Heart right ventricle (tissue), 16 donors: ENCODE measurements at regions not wholly inside any gene's neighbourhood (a gene's known extent, or its start where the extent isn't known, plus 50 kb on each side); places are given as distances from the start of the nearest gene placed in this dataset.

Experiments
- ATAC-seq, 8 donors: fragments of 200-7000 bp; cut with Tn5 transposase; one replicate each; pipeline ENCODE4 v1.9.1; 2020; ENCODE audit warnings: mild to moderate bottlenecking in 8 of 8, moderate library complexity in 8 of 8, moderate number of reproducible peaks in 1 of 8
- DNase-seq, 2 donors: peaks; one replicate each; pipeline ENCODE4 v3.0.0-alpha.2; 2020
- H3K27ac ChIP-seq, 10 donors: fragments of 200-600 bp; sonication (generic) in 2 of 10; one replicate each; pipeline versions ENCODE4 v1.5.0 to v1.8.0; 2020 to 2022; ENCODE audit warnings: mild to moderate bottlenecking in 3 of 10
- H3K27me3 ChIP-seq, 7 donors: fragments of 200-600 bp; one replicate each; pipeline ENCODE4 v1.8.0; 2021 to 2022; ENCODE audit warnings: mild to moderate bottlenecking in 2 of 7
- H3K36me3 ChIP-seq, 9 donors: fragments of 200-600 bp; sonication (generic) in 1 of 9; one replicate each; pipeline versions ENCODE4 v1.5.0 to v1.8.0; 2020 to 2022; ENCODE audit warnings: mild to moderate bottlenecking in 2 of 9
- H3K4me1 ChIP-seq, 9 donors: fragments of 200-600 bp; sonication (generic) in 1 of 9; one replicate each; pipeline versions ENCODE4 v1.5.0 to v1.8.0; 2020 to 2022; ENCODE audit warnings: mild to moderate bottlenecking in 4 of 9
- H3K4me3 ChIP-seq, 10 donors: fragments of 200-600 bp; sonication (generic) in 2 of 10; one replicate each; pipeline versions ENCODE4 v1.5.0 to v1.8.0; 2020 to 2022; ENCODE audit warnings: mild to moderate bottlenecking in 7 of 10, moderate library complexity in 2 of 10
- H3K9me3 ChIP-seq, 11 donors: fragments of 200-600 bp in 10 of 11; sonication (generic) in 2 of 11; one replicate each; pipeline versions ENCODE4 v1.5.0 to v1.8.0; 2013 to 2022; ENCODE audit warnings: mild to moderate bottlenecking in 2 of 11, control low read depth in 1 of 11, moderate library complexity in 1 of 11
- CTCF ChIP-seq, 9 donors: fragments of 200-600 bp; sonication (generic) in 2 of 9; IDR thresholded peaks; one replicate each; pipeline versions ENCODE4 v1.5.0 to v1.8.0; 2021 to 2022; ENCODE audit warnings: antibody characterized with exemption in 9 of 9, mild to moderate bottlenecking in 5 of 9, moderate library complexity in 1 of 9
- WGBS, 2 donors: extraction: QIAGEN DNeasy Blood & Tissue Kit; methylation state at CpG; one replicate each; pipeline ENCODE4 v1.1.7; 2013; ENCODE audit warnings: inconsistent platforms in 1 of 2; 5-methylcytosine and 5-hydroxymethylcytosine counted together
- intact Hi-C, 10 donors: fragments of 100-400 bp; cut with DNase I; formaldehyde crosslinking; loops; one replicate each; pipeline versions ENCODE4 v1.11.1 to v1.14.2; 2022
- donor health status: Arrhythmogenic right ventricular cardiomyopathy.
- donor health status: ischemic (EF 13 %, LVEDD 7.1; RV severe dilation, severe dysfunction).
- donor health status: healthy with polysubstance abuse.
- donor health status: DM: no; HTN: yes; CAD: no.
- donor health status: DM: no; HTN: no; CAD: no.
- donor health status: ischemic (EF 25% LVEDD 6.9; RV normal size, moderate dysfunction).
- donor health status: ischemic (EF 25% LVEDD 5.7; RV mildly dilated, moderate dysfunction).
- donor health status: healthy.
- donor health status: DM: yes; HTN: yes; CAD: no.
- donor health status: Ischemic cardiomyopathy.
- donor health status: ischemic (EF 35%, LVEDD 5.7; RV mildly dilated, moderate dysfunction).
- donor health status: nonischemic (EF 11% LVEDD 7.7; RV severe dilation, severe dysfunction).
- donor health status: DM: yes; HTN: yes; CAD: no.
- donor health status: PGD.
- donor health status: ischemic (EF 29% LVEDD 5.4; RV normal size, mild dysfunction).
- donor health status: nonischemic (EF 23%, LVEDD 6.1; RV moderate dilation, normal function).

GRCh38 chr12:84787253-84787652 is 125.3 kb downstream of the SLC6A15 start:
- H3K4me1 ChIP-seq: no peaks in the 10 kb centered on the region
- no peaks in the 10 kb centered on the region for H3K27me3 ChIP-seq
- H3K36me3 ChIP-seq: no peaks in the 10 kb centered on the region
- TF ChIP-seq CTCF (IDR thresholded peaks at IDR 0.05): no peak
- intact Hi-C loops: no loop called here
- 55 to 66% methylated on average over 2 of the region's 2 CpGs for WGBS, 2 donors
- H3K27ac ChIP-seq: no peak overlapping the region
- DNase-seq: no peak
- H3K4me3 ChIP-seq: no peak overlapping the region
- no peak for ATAC-seq
- H3K9me3 ChIP-seq: no peaks in the 10 kb centered on the region

- no peaks in the 10 kb centered on the region for H3K9me3 ChIP-seq
- no peak overlapping the region for H3K4me3 ChIP-seq
- no peak for ATAC-seq
- no peak for TF ChIP-seq CTCF (IDR thresholded peaks at IDR 0.05)
- H3K4me1 ChIP-seq: no peaks in the 10 kb centered on the region
- intact Hi-C loops: no loop called here
- no peaks in the 10 kb centered on the region for H3K27me3 ChIP-seq
- no peak overlapping the region for H3K27ac ChIP-seq
- no peaks in the 10 kb centered on the region for H3K36me3 ChIP-seq
- DNase-seq: no peak
Observed at GRCh38 chr12:84786622-84787021, 126.0 kb downstream of the SLC6A15 start.

GRCh38 chr12:84785951-84786350 is 126.6 kb downstream of the SLC6A15 start:
- DNase-seq (no peak), ATAC-seq (no peak)
- no peaks in the 10 kb centered on the region for H3K4me1 ChIP-seq
- no peak overlapping the region for H3K4me3 ChIP-seq
- WGBS, 2 donors: 20 to 22% methylated on average over 1 of the region's 1 CpG
- no peaks in the 10 kb centered on the region for H3K36me3 ChIP-seq
- intact Hi-C loops: no loop called here
- H3K9me3 ChIP-seq: no peaks in the 10 kb centered on the region
- no peaks in the 10 kb centered on the region for H3K27me3 ChIP-seq
- H3K27ac ChIP-seq: no peak overlapping the region
- no peak for TF ChIP-seq CTCF (IDR thresholded peaks at IDR 0.05)

- Histone ChIP-seq H3K36me3 (no peaks in the 10 kb centered on the region), H3K27ac (no peak overlapping the region), H3K4me3 (no peak overlapping the region), H3K9me3 (no peaks in the 10 kb centered on the region), H3K4me1 (no peaks in the 10 kb centered on the region), H3K27me3 (no peaks in the 10 kb centered on the region)
- no peak for DNase-seq
- ATAC-seq: peak in 1 of 8 donors; percentile 51
- TF ChIP-seq CTCF (IDR thresholded peaks at IDR 0.05): no peak
- intact Hi-C loops: no loop called here
- WGBS, 2 donors: 55 to 63% methylated on average over 1 of the region's 1 CpG
Observed at GRCh38 chr12:84785281-84785680, 127.3 kb downstream of the SLC6A15 start.

- no peak for TF ChIP-seq CTCF (IDR thresholded peaks at IDR 0.05)
- no peak overlapping the region for H3K4me3 ChIP-seq
- no peaks in the 10 kb centered on the region for H3K4me1 ChIP-seq
- H3K9me3 ChIP-seq: no peaks in the 10 kb centered on the region
- intact Hi-C loops: no loop called here
- H3K36me3 ChIP-seq: no peaks in the 10 kb centered on the region
- no peak overlapping the region for H3K27ac ChIP-seq
- WGBS, 2 donors: 85 to 89% methylated on average over 5 of the region's 5 CpGs
- no peaks in the 10 kb centered on the region for H3K27me3 ChIP-seq
- DNase-seq: no peak
- no peak for ATAC-seq
Observed at GRCh38 chr12:84779169-84779568, 133.4 kb downstream of the SLC6A15 start.
